ENCODE measurements at regions not wholly inside any gene's neighbourhood (a gene's known extent, or its start where the extent isn't known, plus 50 kb on each side); places are given as distances from the start of the nearest gene placed in this dataset.

GRCh38 chr6:135759831-135760230 is 91.7 kb upstream of the PDE7B start:
- Histone ChIP-seq H3K27me3 (ENCODE audit: low read depth, low read length) (no peaks in the 10 kb centered on the region), H3K36me3 (ENCODE audit: control insufficient read depth in 1 of 2, insufficient read depth in 2 of 2, low read length in 2 of 2) (no peaks in the 10 kb centered on the region), H3K9me3 (ENCODE audit: control insufficient read depth in 1 of 2, low read length in 2 of 2) (no peaks in the 10 kb centered on the region), H3K4me3 (ENCODE audit: low read depth in 1 of 2, low read length in 2 of 2) (no peak overlapping the region), H3K27ac (ENCODE audit: low read length) (no peak overlapping the region), H3K4me1 (ENCODE audit: control insufficient read depth in 1 of 2, insufficient read depth in 2 of 2, low read length in 2 of 2) (no peaks in the 10 kb centered on the region)

- H3K36me3 ChIP-seq (ENCODE audit: control insufficient read depth in 1 of 2, insufficient read depth in 2 of 2, low read length in 2 of 2), result no peaks in the 10 kb centered on the region
- no peaks in the 10 kb centered on the region for H3K4me1 ChIP-seq (ENCODE audit: control insufficient read depth in 1 of 2, insufficient read depth in 2 of 2, low read length in 2 of 2)
- H3K9me3 ChIP-seq (ENCODE audit: control insufficient read depth in 1 of 2, low read length in 2 of 2), result no peaks in the 10 kb centered on the region
- H3K4me3 ChIP-seq (ENCODE audit: low read depth in 1 of 2, low read length in 2 of 2), result no peak overlapping the region
- H3K27ac ChIP-seq (ENCODE audit: low read length), result no peak overlapping the region
- H3K27me3 ChIP-seq (ENCODE audit: low read depth, low read length), result no peaks in the 10 kb centered on the region
These were observed 77.5 kb upstream of the PDE7B start for GRCh38 chr6:135774006-135774405.

GRCh38 chr6:135779213-135779612 is 72.3 kb upstream of the PDE7B start:
- no peak overlapping the region for H3K4me3 ChIP-seq (ENCODE audit: low read depth in 1 of 2, low read length in 2 of 2)
- H3K9me3 ChIP-seq (ENCODE audit: control insufficient read depth in 1 of 2, low read length in 2 of 2), result no peaks in the 10 kb centered on the region
- H3K27me3 ChIP-seq (ENCODE audit: low read depth, low read length), result no peaks in the 10 kb centered on the region
- no peaks in the 10 kb centered on the region for H3K36me3 ChIP-seq (ENCODE audit: control insufficient read depth in 1 of 2, insufficient read depth in 2 of 2, low read length in 2 of 2)
- H3K27ac ChIP-seq (ENCODE audit: low read length), result no peak overlapping the region
- H3K4me1 ChIP-seq (ENCODE audit: control insufficient read depth in 1 of 2, insufficient read depth in 2 of 2, low read length in 2 of 2), result no peaks in the 10 kb centered on the region

GRCh38 chr6:135780326-135780725 is 71.2 kb upstream of the PDE7B start:
- H3K36me3 ChIP-seq (ENCODE audit: control insufficient read depth in 1 of 2, insufficient read depth in 2 of 2, low read length in 2 of 2), result no peaks in the 10 kb centered on the region
- no peak overlapping the region for H3K4me3 ChIP-seq (ENCODE audit: low read depth in 1 of 2, low read length in 2 of 2)
- no peaks in the 10 kb centered on the region for H3K9me3 ChIP-seq (ENCODE audit: control insufficient read depth in 1 of 2, low read length in 2 of 2)
- H3K27ac ChIP-seq (ENCODE audit: low read length), result no peak overlapping the region
- H3K4me1 ChIP-seq (ENCODE audit: control insufficient read depth in 1 of 2, insufficient read depth in 2 of 2, low read length in 2 of 2), result no peaks in the 10 kb centered on the region
- no peaks in the 10 kb centered on the region for H3K27me3 ChIP-seq (ENCODE audit: low read depth, low read length)

GRCh38 chr6:135782546-135782945 is 69.0 kb upstream of the PDE7B start:
- no peaks in the 10 kb centered on the region for H3K27me3 ChIP-seq (ENCODE audit: low read depth, low read length)
- H3K4me1 ChIP-seq (ENCODE audit: control insufficient read depth in 1 of 2, insufficient read depth in 2 of 2, low read length in 2 of 2), result no peaks in the 10 kb centered on the region
- no peak overlapping the region for H3K4me3 ChIP-seq (ENCODE audit: low read depth in 1 of 2, low read length in 2 of 2)
- H3K9me3 ChIP-seq (ENCODE audit: control insufficient read depth in 1 of 2, low read length in 2 of 2), result no peaks in the 10 kb centered on the region
- no peaks in the 10 kb centered on the region for H3K36me3 ChIP-seq (ENCODE audit: control insufficient read depth in 1 of 2, insufficient read depth in 2 of 2, low read length in 2 of 2)
- no peak overlapping the region for H3K27ac ChIP-seq (ENCODE audit: low read length)

- Histone ChIP-seq H3K36me3 (ENCODE audit: control insufficient read depth in 1 of 2, insufficient read depth in 2 of 2, low read length in 2 of 2) (no peaks in the 10 kb centered on the region), H3K27me3 (ENCODE audit: low read depth, low read length) (no peaks in the 10 kb centered on the region), H3K9me3 (ENCODE audit: control insufficient read depth in 1 of 2, low read length in 2 of 2) (no peaks in the 10 kb centered on the region), H3K4me3 (ENCODE audit: low read depth in 1 of 2, low read length in 2 of 2) (no peak overlapping the region), H3K4me1 (ENCODE audit: control insufficient read depth in 1 of 2, insufficient read depth in 2 of 2, low read length in 2 of 2) (no peaks in the 10 kb centered on the region), H3K27ac (ENCODE audit: low read length) (no peak overlapping the region)
These were observed 67.0 kb upstream of the PDE7B start for GRCh38 chr6:135784507-135784906.

GRCh38 chr6:135789375-135790050 is 62.0 kb upstream of the PDE7B start:
- no peaks in the 10 kb centered on the region for H3K9me3 ChIP-seq (ENCODE audit: control insufficient read depth in 1 of 2, low read length in 2 of 2)
- H3K27ac ChIP-seq (ENCODE audit: low read length), result no peak overlapping the region
- no peaks in the 10 kb centered on the region for H3K4me1 ChIP-seq (ENCODE audit: control insufficient read depth in 1 of 2, insufficient read depth in 2 of 2, low read length in 2 of 2)
- no peaks in the 10 kb centered on the region for H3K27me3 ChIP-seq (ENCODE audit: low read depth, low read length)
- no peaks in the 10 kb centered on the region for H3K36me3 ChIP-seq (ENCODE audit: control insufficient read depth in 1 of 2, insufficient read depth in 2 of 2, low read length in 2 of 2)
- no peak overlapping the region for H3K4me3 ChIP-seq (ENCODE audit: low read depth in 1 of 2, low read length in 2 of 2)

- no peak overlapping the region for H3K27ac ChIP-seq (ENCODE audit: low read length)
- no peaks in the 10 kb centered on the region for H3K36me3 ChIP-seq (ENCODE audit: control insufficient read depth in 1 of 2, insufficient read depth in 2 of 2, low read length in 2 of 2)
- no peaks in the 10 kb centered on the region for H3K4me1 ChIP-seq (ENCODE audit: control insufficient read depth in 1 of 2, insufficient read depth in 2 of 2, low read length in 2 of 2)
- no peaks in the 10 kb centered on the region for H3K9me3 ChIP-seq (ENCODE audit: control insufficient read depth in 1 of 2, low read length in 2 of 2)
- H3K4me3 ChIP-seq (ENCODE audit: low read depth in 1 of 2, low read length in 2 of 2), result no peak overlapping the region
- H3K27me3 ChIP-seq (ENCODE audit: low read depth, low read length), result no peaks in the 10 kb centered on the region
These were observed 60.1 kb upstream of the PDE7B start for GRCh38 chr6:135791441-135791840.

GRCh38 chr6:135796643-135797305 is 54.7 kb upstream of the PDE7B start:
- H3K4me3 ChIP-seq (ENCODE audit: low read depth in 1 of 2, low read length in 2 of 2), result no peak overlapping the region
- H3K27me3 ChIP-seq (ENCODE audit: low read depth, low read length), result no peaks in the 10 kb centered on the region
- H3K27ac ChIP-seq (ENCODE audit: low read length), result no peak overlapping the region

GRCh38 chr6:135797361-135797760 is 54.1 kb upstream of the PDE7B start:
- Histone ChIP-seq H3K4me1 (ENCODE audit: control insufficient read depth in 1 of 2, insufficient read depth in 2 of 2, low read length in 2 of 2) (no peaks in the 10 kb centered on the region), H3K4me3 (ENCODE audit: low read depth in 1 of 2, low read length in 2 of 2) (no peak overlapping the region), H3K36me3 (ENCODE audit: control insufficient read depth in 1 of 2, insufficient read depth in 2 of 2, low read length in 2 of 2) (no peaks in the 10 kb centered on the region), H3K27ac (ENCODE audit: low read length) (no peak overlapping the region), H3K9me3 (ENCODE audit: control insufficient read depth in 1 of 2, low read length in 2 of 2) (no peaks in the 10 kb centered on the region), H3K27me3 (ENCODE audit: low read depth, low read length) (no peaks in the 10 kb centered on the region)

More at GRCh38 chr6:135796643-135797305, 54.7 kb upstream of the PDE7B start:
- H3K4me1 ChIP-seq (ENCODE audit: control insufficient read depth in 1 of 2, insufficient read depth in 2 of 2, low read length in 2 of 2), result no peaks in the 10 kb centered on the region
- no peaks in the 10 kb centered on the region for H3K9me3 ChIP-seq (ENCODE audit: control insufficient read depth in 1 of 2, low read length in 2 of 2)
- no peaks in the 10 kb centered on the region for H3K36me3 ChIP-seq (ENCODE audit: control insufficient read depth in 1 of 2, insufficient read depth in 2 of 2, low read length in 2 of 2)

- H3K36me3 ChIP-seq (ENCODE audit: control insufficient read depth in 1 of 2, insufficient read depth in 2 of 2, low read length in 2 of 2), result no peaks in the 10 kb centered on the region
- H3K4me1 ChIP-seq (ENCODE audit: control insufficient read depth in 1 of 2, insufficient read depth in 2 of 2, low read length in 2 of 2), result no peaks in the 10 kb centered on the region
- H3K9me3 ChIP-seq (ENCODE audit: control insufficient read depth in 1 of 2, low read length in 2 of 2), result no peaks in the 10 kb centered on the region
- H3K27ac ChIP-seq (ENCODE audit: low read length), result no peak overlapping the region
- H3K27me3 ChIP-seq (ENCODE audit: low read depth, low read length), result no peaks in the 10 kb centered on the region
- H3K4me3 ChIP-seq (ENCODE audit: low read depth in 1 of 2, low read length in 2 of 2), result no peak overlapping the region
These were observed 52.6 kb upstream of the PDE7B start for GRCh38 chr6:135798751-135799515.

Measured in muscle layer of duodenum (tissue), 2 donors.